OCI-LY1 (cell line): ENCODE measurements at regions not wholly inside any gene's neighbourhood (a gene's known extent, or its start where the extent isn't known, plus 50 kb on each side); places are given as distances from the start of the nearest gene placed in this dataset.

Experiments
- CTCF ChIP-seq: fragments of 200-600 bp; sonication (generic), shearing (Covaris generic); IDR thresholded peaks from 2 replicates; pipeline ENCODE4 v1.5.1; 2017; ENCODE audit warnings: mild to moderate bottlenecking, antibody characterized with exemption, low read length, moderate library complexity, mixed read lengths
- EZH2 ChIP-seq: fragments of 200-600 bp; sonication (generic), shearing (Covaris generic); IDR thresholded peaks from 2 replicates; pipeline ENCODE4 v1.8.0; 2017; ENCODE audit warnings: borderline replicate concordance, mixed run types, mild to moderate bottlenecking, antibody characterized with exemption, low read length, moderate library complexity, mixed read lengths

DNA sequence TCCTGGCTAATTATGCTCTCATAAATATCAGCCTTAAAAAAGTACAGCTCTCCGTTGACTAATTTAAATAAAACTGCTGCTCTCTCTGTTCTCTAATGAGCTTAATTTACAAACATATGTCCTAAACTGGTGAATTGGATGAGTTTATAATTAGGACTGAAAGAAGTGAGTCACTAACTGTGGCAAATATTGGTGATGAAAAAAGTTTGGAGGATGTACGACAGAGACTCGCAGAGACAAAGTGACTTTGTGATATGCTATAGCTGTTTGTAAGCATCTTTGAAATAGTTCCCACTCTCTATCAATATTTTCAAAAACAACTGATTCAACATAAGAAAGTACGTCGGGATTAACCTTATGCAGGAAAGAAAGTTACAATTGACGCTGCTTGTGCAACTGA lies 138.9 kb upstream of the TMEFF2 start:
- TF ChIP-seq CTCF (no peak), EZH2 (no peak)
